ENCODE measurements at regions not wholly inside any gene's neighbourhood (a gene's known extent, or its start where the extent isn't known, plus 50 kb on each side); places are given as distances from the start of the nearest gene placed in this dataset.

DNA sequence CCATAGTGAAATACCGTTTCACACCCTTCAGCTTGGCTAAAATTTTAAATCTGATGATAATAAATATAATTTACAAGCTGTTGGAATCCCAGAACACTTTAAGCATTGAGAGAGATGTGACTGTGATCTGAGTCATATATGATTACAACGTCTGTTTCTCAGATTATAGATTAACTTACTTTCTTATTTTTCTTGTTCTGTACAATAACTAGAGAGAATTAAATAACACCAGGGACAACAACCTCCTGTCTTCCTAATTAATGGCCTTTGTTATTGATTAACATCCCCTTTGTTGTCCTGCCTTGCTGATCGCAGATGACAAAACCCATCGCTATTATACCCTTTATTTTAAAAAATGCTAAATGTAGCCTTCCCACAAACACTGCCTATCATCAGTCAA is 87.8 kb upstream of the EZR start:
- TF ChIP-seq, protein P1, sequence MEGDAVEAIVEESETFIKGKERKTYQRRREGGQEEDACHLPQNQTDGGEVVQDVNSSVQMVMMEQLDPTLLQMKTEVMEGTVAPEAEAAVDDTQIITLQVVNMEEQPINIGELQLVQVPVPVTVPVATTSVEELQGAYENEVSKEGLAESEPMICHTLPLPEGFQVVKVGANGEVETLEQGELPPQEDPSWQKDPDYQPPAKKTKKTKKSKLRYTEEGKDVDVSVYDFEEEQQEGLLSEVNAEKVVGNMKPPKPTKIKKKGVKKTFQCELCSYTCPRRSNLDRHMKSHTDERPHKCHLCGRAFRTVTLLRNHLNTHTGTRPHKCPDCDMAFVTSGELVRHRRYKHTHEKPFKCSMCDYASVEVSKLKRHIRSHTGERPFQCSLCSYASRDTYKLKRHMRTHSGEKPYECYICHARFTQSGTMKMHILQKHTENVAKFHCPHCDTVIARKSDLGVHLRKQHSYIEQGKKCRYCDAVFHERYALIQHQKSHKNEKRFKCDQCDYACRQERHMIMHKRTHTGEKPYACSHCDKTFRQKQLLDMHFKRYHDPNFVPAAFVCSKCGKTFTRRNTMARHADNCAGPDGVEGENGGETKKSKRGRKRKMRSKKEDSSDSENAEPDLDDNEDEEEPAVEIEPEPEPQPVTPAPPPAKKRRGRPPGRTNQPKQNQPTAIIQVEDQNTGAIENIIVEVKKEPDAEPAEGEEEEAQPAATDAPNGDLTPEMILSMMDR (conservative IDR thresholded peaks at IDR 0.05; ENCODE audit: low read depth, low read length) = no peak
- TF ChIP-seq MAZ (IDR thresholded peaks at IDR 0.05; ENCODE audit: borderline replicate concordance, low read depth, low read length) = no peak
- TF ChIP-seq POLR2A (IDR thresholded peaks at IDR 0.05; ENCODE audit: low read depth, low read length) = no peak
- TF ChIP-seq MXI1 (IDR thresholded peaks at IDR 0.05; ENCODE audit: borderline replicate concordance, low read depth, low read length) = no peak
- TF ChIP-seq RAD21 (IDR thresholded peaks at IDR 0.05; ENCODE audit: low read length) = no peak
- TF ChIP-seq, protein P2, sequence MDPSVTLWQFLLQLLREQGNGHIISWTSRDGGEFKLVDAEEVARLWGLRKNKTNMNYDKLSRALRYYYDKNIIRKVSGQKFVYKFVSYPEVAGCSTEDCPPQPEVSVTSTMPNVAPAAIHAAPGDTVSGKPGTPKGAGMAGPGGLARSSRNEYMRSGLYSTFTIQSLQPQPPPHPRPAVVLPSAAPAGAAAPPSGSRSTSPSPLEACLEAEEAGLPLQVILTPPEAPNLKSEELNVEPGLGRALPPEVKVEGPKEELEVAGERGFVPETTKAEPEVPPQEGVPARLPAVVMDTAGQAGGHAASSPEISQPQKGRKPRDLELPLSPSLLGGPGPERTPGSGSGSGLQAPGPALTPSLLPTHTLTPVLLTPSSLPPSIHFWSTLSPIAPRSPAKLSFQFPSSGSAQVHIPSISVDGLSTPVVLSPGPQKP (IDR thresholded peaks at IDR 0.05; ENCODE audit: borderline replicate concordance, low read depth, low read length) = no peak
- TF ChIP-seq RFX5 (IDR thresholded peaks at IDR 0.05; ENCODE audit: low read depth, low read length) = no peak
- no peak for TF ChIP-seq FOS (IDR thresholded peaks at IDR 0.05; ENCODE audit: low read depth, low read length)
- no peak for TF ChIP-seq CHD1 (IDR thresholded peaks at IDR 0.05; ENCODE audit: low read depth, low read length)
- no peak for TF ChIP-seq NFE2L2 (IDR thresholded peaks at IDR 0.05; ENCODE audit: low read depth, low read length)
- TF ChIP-seq MAFK (IDR thresholded peaks at IDR 0.05; ENCODE audit: low read depth, low read length) = no peak
- TF ChIP-seq, protein P3, sequence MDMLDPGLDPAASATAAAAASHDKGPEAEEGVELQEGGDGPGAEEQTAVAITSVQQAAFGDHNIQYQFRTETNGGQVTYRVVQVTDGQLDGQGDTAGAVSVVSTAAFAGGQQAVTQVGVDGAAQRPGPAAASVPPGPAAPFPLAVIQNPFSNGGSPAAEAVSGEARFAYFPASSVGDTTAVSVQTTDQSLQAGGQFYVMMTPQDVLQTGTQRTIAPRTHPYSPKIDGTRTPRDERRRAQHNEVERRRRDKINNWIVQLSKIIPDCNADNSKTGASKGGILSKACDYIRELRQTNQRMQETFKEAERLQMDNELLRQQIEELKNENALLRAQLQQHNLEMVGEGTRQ (IDR thresholded peaks at IDR 0.05; ENCODE audit: low read depth, low read length) = no peak
- TF ChIP-seq CEBPB (IDR thresholded peaks at IDR 0.05; ENCODE audit: low read depth, low read length) = no peak
